ENCODE measurements at regions not wholly inside any gene's neighbourhood (a gene's known extent, or its start where the extent isn't known, plus 50 kb on each side); places are given as distances from the start of the nearest gene placed in this dataset.
"Not testable (repeated sequence)": the region's sequence is repeated elsewhere in the genome, so short reads cannot be mapped to it uniquely, and the experiment has no call there.

DNA sequence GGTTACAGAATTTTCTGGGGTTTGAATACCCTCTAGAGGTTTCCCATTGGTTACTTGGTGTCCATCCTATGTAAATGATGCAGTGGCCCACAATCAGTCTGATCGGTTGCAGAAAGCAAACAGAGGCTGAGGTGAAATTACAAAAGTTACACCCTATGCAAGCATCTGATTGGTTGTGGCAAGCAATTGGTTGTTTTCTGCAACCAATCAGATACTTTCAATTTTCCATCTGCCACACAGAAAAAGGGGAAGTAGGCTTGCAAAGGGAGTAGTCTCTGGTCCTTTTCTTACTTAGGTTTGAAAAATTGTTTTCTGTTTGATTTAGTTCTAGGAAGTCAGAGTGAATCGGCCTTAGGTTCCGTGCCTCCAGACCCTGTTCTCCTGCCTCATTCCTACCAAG is 93.1 kb downstream of the WTIP start:
- ChIA-PET POLR2A (no interaction called here), CTCF (no interaction called here)
- ATAC-seq (replicated peaks in 1 of 4) (no peak), DNase-seq (no peak)
- no peak overlapping the region for H3K27ac ChIP-seq (ENCODE audit: low read length)
- H3K27me3 Mint-ChIP-seq = peaks cover 18 to 21% of the 10 kb centered on the region in 2 donors
- H3K9me3 ChIP-seq = no peaks in the 10 kb centered on the region
- no peak overlapping the region for H3K27ac Mint-ChIP-seq
- H3K36me3 Mint-ChIP-seq = peaks cover 9% of the 10 kb centered on the region
- no peak overlapping the region for H3K4me3 ChIP-seq (ENCODE audit: control insufficient read depth in 1 of 2, extremely low read depth in 1 of 2, low read length in 1 of 2)
- H3K4me3 Mint-ChIP-seq = no peak overlapping the region
- H3K4me1 Mint-ChIP-seq = peaks cover 0 to 3% (median 0%) of the 10 kb centered on the region in 3 donors
- no peaks in the 10 kb centered on the region for H3K36me3 ChIP-seq (ENCODE audit: control insufficient read depth in 2 of 2, extremely low read depth in 1 of 2, insufficient read depth in 1 of 2, low read length in 1 of 2)
- peaks cover 0 to 26% of the 10 kb centered on the region in 2 experiments for H3K27me3 ChIP-seq (replicated peaks in 1 of 2; ENCODE audit: control insufficient read depth in 2 of 2, extremely low read depth in 1 of 2, insufficient read depth in 2 of 2, low read length in 1 of 2)
- 90% methylated on average over 2 of the region's 3 CpGs for WGBS (ENCODE audit: insufficient coverage)
- H3K4me1 ChIP-seq (ENCODE audit: control insufficient read depth in 1 of 2, extremely low read depth in 1 of 2, insufficient read depth in 2 of 2, low read length in 2 of 2) = no peaks in the 10 kb centered on the region
- H3K9me3 Mint-ChIP-seq = peaks cover 10 to 19% (median 16%) of the 10 kb centered on the region in 3 donors

DNA sequence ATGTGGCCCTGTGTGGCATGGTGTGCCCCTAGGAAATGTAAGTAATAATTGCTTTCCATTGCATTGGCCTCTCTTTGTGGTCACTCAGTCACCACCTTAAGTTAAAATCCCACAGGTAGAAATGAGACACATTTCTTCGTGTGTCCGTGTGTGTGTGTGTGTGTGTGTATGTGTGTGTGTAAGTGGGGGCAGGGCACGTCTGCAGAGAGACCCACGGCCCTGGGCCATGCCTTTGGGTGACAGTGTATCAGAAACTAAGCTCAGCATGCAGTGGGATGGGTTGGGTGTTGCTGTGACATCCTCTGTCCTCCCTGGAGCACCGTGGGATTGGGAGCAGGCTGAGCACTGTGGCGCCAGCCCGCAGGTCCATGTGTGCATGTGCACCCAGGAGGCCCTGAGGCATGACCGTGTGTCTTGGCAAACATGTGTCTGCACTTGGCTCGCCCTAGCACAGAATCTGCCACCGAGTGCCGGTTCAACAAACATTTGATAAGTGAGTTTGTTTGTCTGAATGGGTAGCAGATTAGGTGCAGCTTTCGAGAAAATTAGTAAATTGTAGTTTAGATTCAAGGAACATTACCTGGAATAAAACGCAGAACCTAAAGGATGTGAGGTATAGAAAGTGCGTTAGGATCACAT is 91.8 kb downstream of the WTIP start:
- ChIA-PET CTCF (no interaction called here), POLR2A (no interaction called here)
- H3K9me3 ChIP-seq = no peaks in the 10 kb centered on the region
- Mint-ChIP-seq H3K27ac (no peak overlapping the region), H3K4me1 (peaks cover 0 to 3% (median 0%) of the 10 kb centered on the region in 3 donors), H3K9me3 (peaks cover 10 to 27% (median 21%) of the 10 kb centered on the region in 3 donors), H3K27me3 (peaks cover 13 to 21% of the 10 kb centered on the region in 2 donors), H3K4me3 (no peak overlapping the region), H3K36me3 (peaks cover 12% of the 10 kb centered on the region)
- 65% methylated on average over 12 of the region's 14 CpGs for WGBS (ENCODE audit: insufficient coverage)
- no peak for ATAC-seq (replicated peaks in 1 of 4)
- DNase-seq = no peak
- H3K4me1 ChIP-seq (ENCODE audit: control insufficient read depth in 1 of 2, extremely low read depth in 1 of 2, insufficient read depth in 2 of 2, low read length in 2 of 2) = no peaks in the 10 kb centered on the region
- H3K27me3 ChIP-seq (replicated peaks in 1 of 2; ENCODE audit: control insufficient read depth in 2 of 2, extremely low read depth in 1 of 2, insufficient read depth in 2 of 2, low read length in 1 of 2) = peaks cover 0 to 15% of the 10 kb centered on the region in 2 experiments
- no peaks in the 10 kb centered on the region for H3K36me3 ChIP-seq (ENCODE audit: control insufficient read depth in 2 of 2, extremely low read depth in 1 of 2, insufficient read depth in 1 of 2, low read length in 1 of 2)
- H3K4me3 ChIP-seq (ENCODE audit: control insufficient read depth in 1 of 2, extremely low read depth in 1 of 2, low read length in 1 of 2) = no peak overlapping the region
- no peak overlapping the region for H3K27ac ChIP-seq (ENCODE audit: low read length)

DNA sequence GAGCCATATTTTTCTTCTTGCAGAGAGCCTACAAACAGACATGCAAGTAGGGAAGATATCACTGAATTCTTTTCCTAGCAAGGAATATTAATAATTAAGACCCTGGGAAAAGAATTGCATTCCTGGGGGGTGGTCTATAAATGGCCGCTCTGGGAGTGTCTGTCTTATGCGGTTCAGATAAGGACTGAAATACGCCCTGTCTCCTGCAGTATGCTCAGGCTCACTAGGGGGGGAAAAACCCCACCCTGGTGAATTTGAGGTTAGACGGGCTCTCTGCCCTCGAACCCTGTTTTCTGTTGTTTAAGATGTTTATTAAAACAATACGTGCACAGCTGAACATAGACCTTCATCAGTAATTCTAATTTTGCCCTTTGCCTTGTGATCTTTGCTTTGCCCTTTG is 88.6 kb downstream of the WTIP start:
- POLR2A ChIA-PET; H3K36me3 ChIP-seq (ENCODE audit: control insufficient read depth in 2 of 2, extremely low read depth in 1 of 2, insufficient read depth in 1 of 2, low read length in 1 of 2); H3K4me1 ChIP-seq (ENCODE audit: control insufficient read depth in 1 of 2, extremely low read depth in 1 of 2, insufficient read depth in 2 of 2, low read length in 2 of 2); H3K36me3 Mint-ChIP-seq; CTCF ChIA-PET; H3K27ac ChIP-seq (ENCODE audit: low read length); H3K4me3 Mint-ChIP-seq; H3K27ac Mint-ChIP-seq; DNase-seq; H3K4me1 Mint-ChIP-seq; H3K4me3 ChIP-seq (ENCODE audit: control insufficient read depth in 1 of 2, extremely low read depth in 1 of 2, low read length in 1 of 2); ATAC-seq (replicated peaks in 1 of 4); H3K9me3 ChIP-seq: not testable (repeated sequence)
- peaks cover 0 to 13% of the 10 kb centered on the region in 2 experiments for H3K27me3 ChIP-seq (replicated peaks in 1 of 2; ENCODE audit: control insufficient read depth in 2 of 2, extremely low read depth in 1 of 2, insufficient read depth in 2 of 2, low read length in 1 of 2)
- Mint-ChIP-seq H3K27me3 (peaks cover 10 to 19% of the 10 kb centered on the region in 2 donors), H3K9me3 (peaks cover 17 to 45% (median 31%) of the 10 kb centered on the region in 3 donors)
- WGBS (ENCODE audit: insufficient coverage) = 100% methylated on average over 2 of the region's 6 CpGs

DNA sequence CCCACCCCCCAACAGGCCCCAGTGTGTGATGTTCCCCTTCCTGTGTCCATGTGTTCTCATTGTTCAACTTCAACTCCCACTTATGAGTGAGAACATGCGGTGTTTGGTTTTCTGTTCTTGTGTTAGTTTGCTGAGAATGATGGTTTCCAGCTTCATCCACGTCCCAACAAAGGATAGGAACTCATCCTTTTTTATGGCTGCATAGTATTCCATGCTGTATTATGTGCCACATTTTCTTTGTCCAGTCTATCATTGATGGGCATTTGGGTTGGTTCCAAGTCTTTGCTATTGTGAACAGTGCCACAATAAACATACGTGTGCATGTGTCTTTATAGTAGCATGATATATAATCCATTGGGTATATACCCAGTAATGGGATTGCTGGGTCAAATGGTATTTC is 80.8 kb downstream of the WTIP start:
- H3K27ac Mint-ChIP-seq; POLR2A ChIA-PET; H3K4me1 ChIP-seq (ENCODE audit: control insufficient read depth in 1 of 2, extremely low read depth in 1 of 2, insufficient read depth in 2 of 2, low read length in 2 of 2); H3K27ac ChIP-seq (ENCODE audit: low read length); H3K4me3 Mint-ChIP-seq; H3K36me3 Mint-ChIP-seq; H3K4me1 Mint-ChIP-seq; DNase-seq; H3K36me3 ChIP-seq (ENCODE audit: control insufficient read depth in 2 of 2, extremely low read depth in 1 of 2, insufficient read depth in 1 of 2, low read length in 1 of 2); H3K9me3 ChIP-seq; H3K4me3 ChIP-seq (ENCODE audit: control insufficient read depth in 1 of 2, extremely low read depth in 1 of 2, low read length in 1 of 2); CTCF ChIA-PET; ATAC-seq (replicated peaks in 1 of 4): not testable (repeated sequence)
- no CpG with 5 or more reads among the region's 3 CpGs for WGBS (ENCODE audit: insufficient coverage)
- Mint-ChIP-seq H3K9me3 (peaks cover 7 to 38% (median 16%) of the 10 kb centered on the region in 3 donors), H3K27me3 (peaks cover 28 to 30% of the 10 kb centered on the region in 2 donors)
- peaks cover 0 to 18% of the 10 kb centered on the region in 2 experiments for H3K27me3 ChIP-seq (replicated peaks in 1 of 2; ENCODE audit: control insufficient read depth in 2 of 2, extremely low read depth in 1 of 2, insufficient read depth in 2 of 2, low read length in 1 of 2)

Data from T-cell (primary cell).